ENCODE measurements at regions not wholly inside any gene's neighbourhood (a gene's known extent, or its start where the extent isn't known, plus 50 kb on each side); places are given as distances from the start of the nearest gene placed in this dataset.

GRCh38 chr18:25896956-25897355, 193.5 kb downstream of the SS18 start:
- Histone ChIP-seq H3K4me3 (replicated peaks in 1 of 2; ENCODE audit: low read depth in 1 of 2, low read length in 2 of 2) (no peak overlapping the region), H3K27me3 (ENCODE audit: insufficient read depth, low read length) (peaks cover 12% of the 10 kb centered on the region; the same call in 1 of the 2 replicates), H3K9me3 (ENCODE audit: control insufficient read depth in 1 of 2, insufficient read depth in 1 of 2, low read depth in 1 of 2, low read length in 2 of 2) (no peaks in the 10 kb centered on the region), H3K36me3 (ENCODE audit: control insufficient read depth in 1 of 2, insufficient read depth in 2 of 2, low read length in 2 of 2) (no peaks in the 10 kb centered on the region), H3K27ac (ENCODE audit: low read depth, low read length) (no peak overlapping the region), H3K79me2 (ENCODE audit: insufficient read depth, low read length) (no peaks in the 10 kb centered on the region), H3K4me2 (ENCODE audit: low read length) (no peak overlapping the region), H4K20me1 (ENCODE audit: insufficient read depth) (no peaks in the 10 kb centered on the region), H3K4me1 (ENCODE audit: control insufficient read depth in 1 of 2, insufficient read depth in 2 of 2, low read length in 2 of 2) (no peaks in the 10 kb centered on the region), H3K9me2 (ENCODE audit: insufficient read depth) (no peaks in the 10 kb centered on the region), H2AFZ (ENCODE audit: low read depth, low read length, poor library complexity, severe bottlenecking) (no peak overlapping the region), H3K9ac (ENCODE audit: low read length) (no peak overlapping the region)
- RAD21 ChIA-PET (ENCODE audit: low non-redundant PET in 1 of 2, low total read pairs in 2 of 2, uncharacterized antibody in 2 of 2, unreplicated experiment in 2 of 2), result no interaction called here
- BruUV-seq (replicated peaks), result no TSS peak
- intact Hi-C loops (cut with micrococcal nuclease), result loop anchor here (1.0 to 10.0 kb wide), 4 partner anchors 62 to 1353 kb away; no protein-coding TSS in a partner anchor
- POLR2A ChIA-PET, result no interaction called here
- ATAC-seq (no peak), DNase-seq (ENCODE audit: low read depth, low spot score) (no peak)
- CTCF ChIA-PET, result interaction anchor here (0.5 kb wide), 1 partner anchor 206 kb away, joined by 4 read pairs; no protein-coding TSS in a partner anchor
- TF ChIP-seq ZNF274 (IDR thresholded peaks at IDR 0.05; ENCODE audit: low read depth, low read length) (no peak), REST (IDR thresholded peaks at IDR 0.05; ENCODE audit: low read depth) (no peak), YY1 (IDR thresholded peaks at IDR 0.05; ENCODE audit: extremely low read depth, insufficient replicate concordance, low read depth, low read length) (no peak), SRF (IDR thresholded peaks at IDR 0.05; ENCODE audit: low read depth) (no peak), EGR1 (IDR thresholded peaks at IDR 0.05; ENCODE audit: low read depth) (no peak), POLR2AphosphoS5 (IDR thresholded peaks at IDR 0.05; ENCODE audit: low read depth, low read length) (no peak), CEBPB (IDR thresholded peaks at IDR 0.05; ENCODE audit: low read depth) (no peak), CTCF (IDR thresholded peaks at IDR 0.05 in 2 of 3, conservative IDR thresholded peaks at IDR 0.05 in 1 of 3; ENCODE audit: borderline replicate concordance in 1 of 3, insufficient read depth in 1 of 3, low read depth in 2 of 3, low read length in 2 of 3) (no peak), ZFX (IDR thresholded peaks at IDR 0.05) (no peak), JUND (IDR thresholded peaks at IDR 0.05) (no peak)

Data from HCT116 (cell line).